SK-N-SH (cell line): ENCODE measurements at regions not wholly inside any gene's neighbourhood (a gene's known extent, or its start where the extent isn't known, plus 50 kb on each side); places are given as distances from the start of the nearest gene placed in this dataset.

Experiments
- CTCF ChIA-PET: fragments of 300-600, 350-600 bp; formaldehyde crosslinking; extraction: SDS; loops from one replicate; lab custom pipeline; 2021; lab: Yijun Ruan, JAX
- POLR2A ChIA-PET: fragments of 350-600 bp; sonication (Branson Sonifier 250); formaldehyde crosslinking; extraction: SDS; loops from one replicate; lab custom pipeline; 2020; ENCODE audit warnings: antibody characterized with exemption, inconsistent platforms; lab: Yijun Ruan, JAX
- DNase-seq: peaks from one replicate; pipeline ENCODE4 v3.0.0; 2012
- H2AFZ ChIP-seq: fragments of 200-600 bp; sonication (generic); 2 replicates; pipeline ENCODE4 v1.8.1; 2016; ENCODE audit warnings: antibody characterized with exemption, mild to moderate bottlenecking, low read depth
- H3F3A ChIP-seq: fragments of 200-600 bp; sonication (generic); replicated peaks from 2 replicates; pipeline ENCODE3; 2016; ENCODE audit warnings: antibody characterized with exemption, mild to moderate bottlenecking; ENCODE audit not compliant: insufficient read depth
- H3K27ac ChIP-seq, 2 experiments: fragments of 200-500 bp in 1 of 2; fragments of 200-600 bp in 1 of 2; sonication (Bioruptor generic) in 1 of 2; sonication (generic), shearing (Covaris generic) in 1 of 2; 2 replicates each; pipeline versions ENCODE4 v1.5.1 to v1.6.1; 2014 to 2016; ENCODE audit warnings: low read depth in 2 of 2, inconsistent platforms in 1 of 2, low read length in 1 of 2, mild to moderate bottlenecking in 1 of 2, mixed read lengths in 1 of 2
- H3K27me3 ChIP-seq: fragments of 200-600 bp; sonication (generic), shearing (Covaris generic); 2 replicates; pipeline ENCODE4 v1.6.1; 2016; ENCODE audit warnings: mixed run types; ENCODE audit not compliant: insufficient read depth
- H3K36me3 ChIP-seq, 2 experiments: fragments of 200-500 bp in 1 of 2; fragments of 200-600 bp in 1 of 2; sonication (Bioruptor generic) in 1 of 2; sonication (generic) in 1 of 2; replicated peaks in 1 of 2; 2 replicates each; pipeline versions ENCODE3 to v1.5.1; 2014 to 2016; ENCODE audit warnings: low read length in 1 of 2, mild to moderate bottlenecking in 1 of 2; ENCODE audit not compliant: insufficient read depth in 2 of 2, control insufficient read depth in 1 of 2
- H3K4me1 ChIP-seq, 2 experiments: fragments of 200-500 bp in 1 of 2; fragments of 200-600 bp in 1 of 2; sonication (Bioruptor generic) in 1 of 2; sonication (generic), shearing (Covaris generic) in 1 of 2; 2 replicates each; pipeline versions ENCODE4 v1.5.1 to v1.6.1; 2014 to 2016; ENCODE audit warnings: low read depth in 1 of 2, low read length in 1 of 2, mixed run types in 1 of 2; ENCODE audit not compliant: insufficient read depth in 2 of 2, control insufficient read depth in 1 of 2
- H3K4me2 ChIP-seq: fragments of 200-600 bp; sonication (generic), shearing (Covaris generic); 2 replicates; pipeline ENCODE4 v1.6.1; 2017; ENCODE audit warnings: mixed run types
- H3K4me3 ChIP-seq, 2 experiments: fragments of 200-500 bp in 1 of 2; fragments of 200-600 bp in 1 of 2; sonication (Bioruptor generic) in 1 of 2; sonication (generic), shearing (Covaris generic) in 1 of 2; 2 replicates each; pipeline versions ENCODE4 v1.5.1 to v1.8.1; 2014 to 2016; ENCODE audit warnings: low read depth in 2 of 2, inconsistent platforms in 1 of 2, low read length in 1 of 2, mild to moderate bottlenecking in 1 of 2, mixed read lengths in 1 of 2, moderate library complexity in 1 of 2
- H3K79me2 ChIP-seq: fragments of 200-600 bp; sonication (generic); 2 replicates; pipeline ENCODE4 v1.8.1; 2017; ENCODE audit warnings: mild to moderate bottlenecking; ENCODE audit not compliant: insufficient read depth
- H3K9ac ChIP-seq: fragments of 200-600 bp; sonication (generic); 2 replicates; pipeline ENCODE4 v1.6.1; 2017; ENCODE audit warnings: mixed run types
- H3K9me2 ChIP-seq: fragments of 200-600 bp; sonication (generic); 2 replicates; pipeline ENCODE4 v1.6.1; 2017; ENCODE audit warnings: mixed run types
- H3K9me3 ChIP-seq: fragments of 200-600 bp; sonication (generic); 2 replicates; pipeline ENCODE4 v1.6.1; 2017; ENCODE audit warnings: mixed run types, mild to moderate bottlenecking, moderate library complexity
- H4K20me1 ChIP-seq: fragments of 200-600 bp; sonication (generic); 2 replicates; pipeline ENCODE4 v1.6.1; 2017; ENCODE audit warnings: mild to moderate bottlenecking, mixed run types; ENCODE audit not compliant: insufficient read depth
- CHD2 ChIP-seq: fragments of 150-350 bp; IDR thresholded peaks from 2 replicates; pipeline ENCODE4 v1.6.1; 2018; ENCODE audit warnings: low read length; ENCODE audit not compliant: partially characterized antibody
- FOXJ3 ChIP-seq: sonication (generic); formaldehyde crosslinking; IDR thresholded peaks from 2 replicates; pipeline ENCODE4 v1.5.1; 2020; ENCODE audit warnings: mild to moderate bottlenecking, missing genetic modification reagents
- FOXM1 ChIP-seq: IDR thresholded peaks from 2 replicates; pipeline ENCODE4 v1.4.0; 2012; ENCODE audit warnings: low read depth, mild to moderate bottlenecking
- GABPA ChIP-seq: IDR thresholded peaks from 2 replicates; pipeline ENCODE4 v1.4.0; 2012; ENCODE audit warnings: low read depth, mild to moderate bottlenecking
- MEF2A ChIP-seq: IDR thresholded peaks from 2 replicates; pipeline ENCODE4 v1.4.0; 2012; ENCODE audit warnings: low read depth, borderline replicate concordance
- MXI1 ChIP-seq: IDR thresholded peaks from 2 replicates; pipeline ENCODE4 v1.6.1; 2012; ENCODE audit warnings: mild to moderate bottlenecking, low read depth, low read length, improper control_type of control experiment
- NFIC ChIP-seq: IDR thresholded peaks from 2 replicates; pipeline ENCODE4 v1.4.0; 2012; ENCODE audit warnings: borderline replicate concordance
- NRF1 ChIP-seq: IDR thresholded peaks from 2 replicates; pipeline ENCODE4 v1.6.1; 2012; ENCODE audit warnings: low read depth, mild to moderate bottlenecking, low read length
- POLR2AphosphoS5 ChIP-seq: IDR thresholded peaks from 2 replicates; pipeline ENCODE4 v1.6.1; 2012; ENCODE audit warnings: low read depth, low read length
- RAD21 ChIP-seq: IDR thresholded peaks from 2 replicates; pipeline ENCODE4 v1.6.1; 2012; ENCODE audit warnings: mild to moderate bottlenecking, low read length
- RCOR1 ChIP-seq: fragments of 150-350 bp; IDR thresholded peaks from 2 replicates; pipeline ENCODE4 v1.6.1; 2017; ENCODE audit warnings: antibody characterized with exemption, low read length
- RXRA ChIP-seq: IDR thresholded peaks from 2 replicates; pipeline ENCODE4 v1.4.0; 2012; ENCODE audit warnings: low read depth, mild to moderate bottlenecking, borderline replicate concordance
- SMC3 ChIP-seq: IDR thresholded peaks from 2 replicates; pipeline ENCODE4 v1.6.1; 2012; ENCODE audit warnings: low read depth, low read length, improper control_type of control experiment
- TEAD4 ChIP-seq: IDR thresholded peaks from 2 replicates; pipeline ENCODE4 v1.4.0; 2012; ENCODE audit warnings: mild to moderate bottlenecking, borderline replicate concordance; ENCODE audit not compliant: insufficient read depth
- WGBS: methylation state at CpG from one replicate; pipeline ENCODE4 v1.1.6; 2017; ENCODE audit warnings: low lambda C conversion rate; 5-methylcytosine and 5-hydroxymethylcytosine counted together
- TF ChIP-seq, protein P1 (sequence below): IDR thresholded peaks from 2 replicates; pipeline ENCODE4 v1.4.0; 2012; ENCODE audit warnings: low read depth
- TF ChIP-seq, protein P2 (sequence below): IDR thresholded peaks from 2 replicates; pipeline ENCODE4 v1.4.0; 2012; ENCODE audit warnings: low read depth, borderline replicate concordance
- TF ChIP-seq, protein P3 (sequence below): IDR thresholded peaks from 2 replicates; pipeline ENCODE4 v1.4.0; 2012; ENCODE audit warnings: low read depth, borderline replicate concordance

DNA sequence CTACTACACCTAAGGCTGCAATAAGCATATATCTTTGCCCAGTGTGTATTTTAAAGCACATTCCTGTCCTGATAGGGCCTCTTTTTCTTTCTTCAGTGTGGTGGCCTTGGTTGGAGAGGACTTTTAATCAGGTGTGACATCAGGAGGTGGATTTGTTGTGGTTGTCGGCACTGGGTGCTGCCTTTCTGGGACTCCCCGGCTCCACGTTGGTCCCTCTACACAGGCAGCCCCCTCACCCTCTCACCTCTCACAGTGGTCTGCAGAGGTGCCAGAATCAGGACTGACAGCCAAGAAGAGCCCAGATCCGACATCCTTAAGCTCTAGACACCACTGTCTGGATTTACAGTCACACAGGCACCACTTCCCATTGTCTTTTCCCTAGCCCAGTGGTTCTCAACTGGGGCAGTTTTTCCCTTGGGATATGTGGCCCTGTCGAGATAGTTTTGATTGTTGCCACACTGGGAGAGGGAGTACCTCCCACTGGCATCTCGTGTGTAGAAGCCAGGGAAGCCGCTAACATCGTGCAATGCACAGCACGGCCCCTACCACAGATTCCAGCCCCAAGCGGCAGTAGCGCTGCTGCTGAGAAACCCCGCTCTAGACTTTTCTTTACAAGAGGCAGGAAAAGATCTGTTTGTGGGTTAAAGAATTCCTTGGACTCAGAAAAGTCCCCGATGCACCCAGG, 314.1 kb downstream of the QKI start:
- TF ChIP-seq RAD21: no peak
- TF ChIP-seq, protein P1, sequence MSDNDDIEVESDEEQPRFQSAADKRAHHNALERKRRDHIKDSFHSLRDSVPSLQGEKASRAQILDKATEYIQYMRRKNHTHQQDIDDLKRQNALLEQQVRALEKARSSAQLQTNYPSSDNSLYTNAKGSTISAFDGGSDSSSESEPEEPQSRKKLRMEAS: no peak
- no peak for TF ChIP-seq RCOR1
- no peak for TF ChIP-seq CHD2
- no peak for TF ChIP-seq NRF1
- TF ChIP-seq FOXM1: no peak
- TF ChIP-seq, protein P2, sequence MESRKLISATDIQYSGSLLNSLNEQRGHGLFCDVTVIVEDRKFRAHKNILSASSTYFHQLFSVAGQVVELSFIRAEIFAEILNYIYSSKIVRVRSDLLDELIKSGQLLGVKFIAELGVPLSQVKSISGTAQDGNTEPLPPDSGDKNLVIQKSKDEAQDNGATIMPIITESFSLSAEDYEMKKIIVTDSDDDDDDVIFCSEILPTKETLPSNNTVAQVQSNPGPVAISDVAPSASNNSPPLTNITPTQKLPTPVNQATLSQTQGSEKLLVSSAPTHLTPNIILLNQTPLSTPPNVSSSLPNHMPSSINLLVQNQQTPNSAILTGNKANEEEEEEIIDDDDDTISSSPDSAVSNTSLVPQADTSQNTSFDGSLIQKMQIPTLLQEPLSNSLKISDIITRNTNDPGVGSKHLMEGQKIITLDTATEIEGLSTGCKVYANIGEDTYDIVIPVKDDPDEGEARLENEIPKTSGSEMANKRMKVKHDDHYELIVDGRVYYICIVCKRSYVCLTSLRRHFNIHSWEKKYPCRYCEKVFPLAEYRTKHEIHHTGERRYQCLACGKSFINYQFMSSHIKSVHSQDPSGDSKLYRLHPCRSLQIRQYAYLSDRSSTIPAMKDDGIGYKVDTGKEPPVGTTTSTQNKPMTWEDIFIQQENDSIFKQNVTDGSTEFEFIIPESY: no peak
- no peak for TF ChIP-seq GABPA
- TF ChIP-seq MEF2A: no peak
- TF ChIP-seq, protein P3, sequence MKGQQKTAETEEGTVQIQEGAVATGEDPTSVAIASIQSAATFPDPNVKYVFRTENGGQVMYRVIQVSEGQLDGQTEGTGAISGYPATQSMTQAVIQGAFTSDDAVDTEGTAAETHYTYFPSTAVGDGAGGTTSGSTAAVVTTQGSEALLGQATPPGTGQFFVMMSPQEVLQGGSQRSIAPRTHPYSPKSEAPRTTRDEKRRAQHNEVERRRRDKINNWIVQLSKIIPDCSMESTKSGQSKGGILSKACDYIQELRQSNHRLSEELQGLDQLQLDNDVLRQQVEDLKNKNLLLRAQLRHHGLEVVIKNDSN: no peak
- H3K9ac ChIP-seq: no peak overlapping the region
- POLR2A ChIA-PET: no interaction called here

DNA sequence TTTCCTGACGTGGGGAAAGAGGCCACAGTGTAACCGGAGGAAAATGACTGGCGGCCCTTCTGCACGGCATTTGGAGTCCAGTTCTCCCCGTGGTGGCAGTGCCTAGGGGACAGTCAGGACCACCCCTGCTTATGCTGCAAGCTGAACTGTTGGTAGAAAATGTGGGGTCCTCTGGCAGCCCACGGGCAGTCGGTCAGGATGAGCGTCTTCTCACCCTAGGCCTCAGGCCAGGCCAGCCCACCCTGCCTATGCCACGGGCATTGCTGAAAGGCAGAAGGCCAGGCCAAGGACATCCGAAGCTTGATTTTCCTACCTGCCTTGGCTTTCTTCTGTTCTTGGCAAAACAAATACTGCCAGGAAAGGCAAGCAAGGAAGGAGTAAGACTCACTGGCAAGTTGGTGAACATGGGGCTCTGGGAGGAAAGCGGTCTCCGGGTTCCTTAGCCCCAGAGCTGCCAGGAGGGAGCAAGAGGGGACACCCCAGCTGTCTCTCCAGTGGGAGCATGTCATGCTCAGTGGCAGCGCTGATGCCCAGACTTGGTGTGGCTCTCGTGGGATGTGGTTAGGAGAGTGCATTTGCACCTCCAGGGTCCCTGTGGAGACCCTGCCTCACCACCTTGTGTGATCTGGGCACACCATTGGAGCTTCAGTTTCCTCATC, 311.6 kb downstream of the QKI start:
- 58% methylated on average over 12 of the region's 14 CpGs for WGBS
- DNase-seq: no peak
- H3F3A ChIP-seq: no peaks in the 10 kb centered on the region
- no peaks in the 10 kb centered on the region for H4K20me1 ChIP-seq
- H3K27me3 ChIP-seq: no peaks in the 10 kb centered on the region
- no peaks in the 10 kb centered on the region for H3K9me3 ChIP-seq
- no peak overlapping the region for H3K27ac ChIP-seq
- no peak overlapping the region for H2AFZ ChIP-seq
- ChIA-PET CTCF (interaction anchor here (1.3 kb wide), 2 partner anchors 14 to 16 kb away, joined by 3 to 5 read pairs; no protein-coding TSS in a partner anchor), POLR2A (no interaction called here)
- no peaks in the 10 kb centered on the region for H3K36me3 ChIP-seq
- H3K4me2 ChIP-seq: no peak overlapping the region
- H3K4me1 ChIP-seq: peaks cover 0 to 13% of the 10 kb centered on the region in 2 experiments; a peak in 1 of 4 replicates
- H3K4me3 ChIP-seq: no peak overlapping the region
- H3K9me2 ChIP-seq: no peaks in the 10 kb centered on the region
- H3K79me2 ChIP-seq: no peaks in the 10 kb centered on the region
- H3K9ac ChIP-seq: no peak overlapping the region
- TF ChIP-seq NFIC (no peak), TEAD4 (no peak), POLR2AphosphoS5 (no peak), MXI1 (no peak), RXRA (no peak), SMC3 (no peak), FOXJ3 (no peak)
- TF ChIP-seq, protein P1: no peak
- TF ChIP-seq, protein P2: no peak

More for the DNA sequence above, 314.1 kb downstream of the QKI start:
- CTCF ChIA-PET: interaction anchor here (1.8 kb wide), 1 partner anchor 9 kb away, joined by 4 read pairs; no protein-coding TSS in a partner anchor
- DNase-seq: no peak
- no peaks in the 10 kb centered on the region for H3K36me3 ChIP-seq
- H3K27me3 ChIP-seq: no peaks in the 10 kb centered on the region
- no peak overlapping the region for H3K4me2 ChIP-seq
- H3K9me3 ChIP-seq: no peaks in the 10 kb centered on the region
- H2AFZ ChIP-seq: no peak overlapping the region
- no peak overlapping the region for H3K27ac ChIP-seq
- peaks cover 0 to 18% of the 10 kb centered on the region in 2 experiments; a peak in 2 of 4 replicates for H3K4me1 ChIP-seq
- WGBS: 64% methylated on average over 11 of the region's 13 CpGs
- no peaks in the 10 kb centered on the region for H3K79me2 ChIP-seq
- H3K9me2 ChIP-seq: no peaks in the 10 kb centered on the region
- H4K20me1 ChIP-seq: no peaks in the 10 kb centered on the region
- H3F3A ChIP-seq: no peaks in the 10 kb centered on the region
- H3K4me3 ChIP-seq: no peak overlapping the region
